Retina (tissue), 1 donor: ENCODE measurements at regions not wholly inside any gene's neighbourhood (a gene's known extent, or its start where the extent isn't known, plus 50 kb on each side); places are given as distances from the start of the nearest gene placed in this dataset.

Experiments used
- DNase-seq: peaks from one replicate; pipeline ENCODE4 v3.0.0-alpha.2; 2016

DNA sequence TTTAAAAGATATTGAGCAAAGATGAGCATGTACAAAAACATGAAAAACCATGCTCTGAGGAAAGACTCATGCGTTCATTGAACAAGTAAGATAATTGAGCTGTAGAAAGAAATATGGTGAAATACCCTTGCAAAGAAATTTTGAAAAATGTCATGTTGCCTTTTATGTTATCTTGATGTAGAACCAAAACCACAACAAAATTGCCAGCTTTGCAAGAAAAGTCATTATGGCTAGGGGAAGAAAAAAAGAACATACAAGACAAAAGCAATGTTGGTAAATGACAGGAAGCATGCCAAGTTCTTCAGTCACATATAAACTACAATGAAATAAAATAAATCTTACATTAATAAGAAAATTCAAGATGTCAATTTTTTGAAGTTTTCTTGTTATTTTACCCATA lies 368.0 kb downstream of the IRX1 start:
- no peak for DNase-seq

DNA sequence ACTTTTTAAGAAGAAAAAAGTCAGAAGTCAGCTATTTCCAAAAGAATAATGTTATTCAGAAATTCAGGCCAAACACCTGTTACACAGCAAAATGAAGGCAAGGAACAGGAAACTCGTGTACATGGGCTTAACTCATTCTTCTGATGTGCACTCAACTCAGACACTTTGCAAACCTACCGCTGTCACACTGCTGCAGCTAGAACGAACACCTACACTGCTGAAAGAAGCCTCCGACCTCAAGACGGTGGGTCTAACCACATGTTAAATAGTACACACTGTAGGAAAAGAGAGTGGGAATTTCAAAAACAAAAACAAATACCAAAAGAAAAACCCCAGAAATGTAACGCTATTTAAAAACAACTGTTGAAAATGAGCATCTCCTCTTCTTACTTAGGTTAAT lies 384.5 kb downstream of the IRX1 start:
- DNase-seq, result no peak

DNA sequence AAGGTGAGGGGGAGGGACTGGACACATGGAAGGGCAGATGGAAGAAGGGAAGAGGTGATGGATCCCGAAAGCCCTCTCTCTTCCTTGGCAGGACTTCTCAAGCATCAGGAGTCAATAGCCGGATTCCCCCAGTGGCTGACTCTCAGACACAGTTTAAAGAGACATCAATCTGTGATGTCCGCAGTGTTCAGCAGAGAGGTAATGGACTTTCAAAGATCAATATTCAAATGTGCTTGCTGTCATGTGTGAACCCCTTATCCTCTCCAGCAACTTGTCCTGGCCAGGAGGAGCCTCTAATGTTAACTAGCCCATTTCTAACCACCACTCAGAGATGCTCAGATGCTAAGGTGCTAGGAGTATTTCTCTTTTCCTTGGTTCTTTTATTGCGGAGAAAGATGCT lies 392.2 kb downstream of the IRX1 start:
- DNase-seq, result no peak

DNA sequence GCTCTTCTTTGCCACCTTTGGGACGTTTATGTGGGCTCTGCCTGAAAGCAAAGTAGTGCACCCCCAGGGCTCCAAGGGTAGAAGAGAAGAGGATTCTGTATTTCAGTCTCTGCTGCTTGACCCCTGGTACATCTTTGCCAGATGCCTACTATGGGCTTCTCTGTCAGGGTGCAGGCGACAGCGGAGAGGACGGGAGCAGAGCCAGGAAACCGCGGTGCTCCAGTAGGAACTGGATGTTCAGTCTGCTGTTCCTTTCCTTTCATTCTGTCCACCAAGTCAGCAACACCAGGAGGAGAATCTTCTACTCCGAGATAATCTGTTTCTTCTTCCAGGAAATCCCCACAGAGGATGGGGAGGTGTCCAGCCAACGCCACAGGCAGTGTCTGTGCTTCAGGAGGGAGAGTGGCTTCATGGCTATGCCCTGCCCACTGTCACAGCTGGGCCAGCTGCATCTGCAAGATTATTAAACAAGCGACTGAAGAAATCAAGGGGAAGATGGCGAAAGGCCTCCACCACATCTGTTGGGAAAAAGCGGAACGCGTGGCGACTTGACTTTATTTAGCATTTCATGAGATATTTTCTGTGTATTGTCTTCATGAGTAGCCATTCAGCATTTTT lies 398.3 kb downstream of the IRX1 start:
- no peak for DNase-seq

DNA sequence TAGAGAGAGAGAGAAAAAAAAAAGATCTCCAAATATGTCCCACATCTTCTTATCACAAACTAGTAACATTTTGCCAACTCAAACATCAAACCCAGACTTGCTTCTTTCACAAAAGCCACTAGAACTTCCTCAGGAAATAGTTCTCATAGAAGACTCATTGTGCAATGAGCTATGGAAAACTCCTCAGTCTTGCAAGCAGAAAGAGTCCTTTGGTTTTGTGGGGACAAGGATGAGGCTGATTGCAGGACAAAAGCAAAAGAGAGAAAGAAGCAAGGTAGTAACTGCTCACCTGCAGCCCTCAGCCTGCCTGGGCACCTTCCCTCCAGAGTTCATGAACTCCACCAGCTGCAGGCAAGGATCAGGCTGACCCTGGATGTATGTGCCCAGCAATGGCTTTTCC lies 399.0 kb downstream of the IRX1 start:
- DNase-seq, result no peak

DNA sequence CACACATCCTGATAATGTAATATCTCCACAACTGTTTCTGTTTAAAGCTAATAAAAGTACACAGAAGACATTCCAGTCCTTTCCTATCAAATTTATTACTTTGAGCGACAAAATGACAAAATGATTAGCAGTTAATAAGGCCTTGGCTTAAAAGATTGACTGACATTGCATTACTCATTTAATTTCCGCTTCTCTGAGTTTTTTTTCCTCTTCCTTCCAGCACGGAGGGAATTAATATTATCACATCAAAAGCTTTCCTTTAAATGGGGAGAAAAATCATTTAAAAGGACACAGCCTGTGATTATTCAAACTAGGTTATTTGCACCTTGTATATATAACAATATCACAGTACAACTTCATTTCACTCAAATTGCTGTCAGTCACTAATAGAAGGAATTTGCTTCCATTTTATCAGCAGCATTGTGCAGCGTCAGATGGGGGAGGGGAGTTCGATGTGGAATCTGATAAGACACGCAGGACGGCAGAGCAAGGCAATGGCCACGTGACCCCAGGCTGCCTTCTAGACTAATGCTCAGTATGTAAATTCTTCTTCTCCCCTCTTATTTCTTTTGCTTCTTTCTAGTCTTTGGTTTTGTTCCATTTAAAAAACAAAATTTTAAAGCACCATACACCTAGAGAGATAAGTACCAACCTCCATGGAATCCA lies 400.5 kb downstream of the IRX1 start:
- no peak for DNase-seq

DNA sequence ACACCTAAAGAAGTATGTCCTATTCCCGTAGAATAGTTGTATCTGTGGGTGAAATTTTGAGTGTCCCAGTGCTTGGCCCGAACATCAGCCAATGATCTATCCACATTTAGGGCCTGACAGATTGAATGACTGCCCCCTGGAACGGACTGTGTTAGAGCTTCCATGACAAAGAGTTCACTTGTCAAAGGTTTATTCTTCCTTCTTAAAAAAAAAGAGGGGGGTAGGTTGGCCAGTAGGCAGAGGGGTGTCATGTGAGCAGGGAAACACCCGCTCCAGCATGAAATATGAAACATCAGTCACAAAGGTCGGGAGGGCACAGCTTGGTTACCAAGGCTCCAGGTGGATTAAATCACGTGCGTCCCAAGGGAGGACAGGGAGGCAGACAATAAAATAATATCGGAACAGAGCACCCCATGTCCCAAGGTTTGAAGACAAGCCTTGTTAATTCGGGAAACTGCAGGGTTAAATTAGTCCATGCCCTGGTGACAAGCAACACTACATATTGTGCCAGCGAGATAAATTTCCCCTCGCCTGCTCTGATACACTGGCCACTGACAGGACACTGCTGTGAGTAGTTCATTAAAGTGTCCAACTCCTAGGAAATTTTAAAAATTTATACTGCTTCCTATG lies 401.2 kb downstream of the IRX1 start:
- no peak for DNase-seq

DNA sequence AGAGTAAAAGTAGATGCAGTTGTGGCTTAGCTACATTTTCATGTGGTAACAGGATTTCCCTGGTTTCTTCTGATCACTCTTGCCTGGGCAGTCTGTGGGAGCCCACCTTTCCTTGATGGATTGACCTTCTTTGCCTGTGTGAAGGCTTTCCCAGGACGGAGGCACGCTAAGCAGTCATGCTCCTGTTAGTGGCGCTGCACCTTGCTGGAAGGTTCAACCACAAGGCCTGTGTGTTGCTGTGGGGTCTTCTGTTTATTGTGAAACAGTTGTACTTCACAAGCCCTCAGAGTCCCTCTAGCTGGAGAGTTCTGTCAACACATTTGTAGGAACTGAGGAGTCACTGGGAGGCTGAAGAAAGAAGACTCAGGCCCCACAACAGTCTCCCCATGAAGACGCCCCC lies 402.0 kb downstream of the IRX1 start:
- no peak for DNase-seq

DNA sequence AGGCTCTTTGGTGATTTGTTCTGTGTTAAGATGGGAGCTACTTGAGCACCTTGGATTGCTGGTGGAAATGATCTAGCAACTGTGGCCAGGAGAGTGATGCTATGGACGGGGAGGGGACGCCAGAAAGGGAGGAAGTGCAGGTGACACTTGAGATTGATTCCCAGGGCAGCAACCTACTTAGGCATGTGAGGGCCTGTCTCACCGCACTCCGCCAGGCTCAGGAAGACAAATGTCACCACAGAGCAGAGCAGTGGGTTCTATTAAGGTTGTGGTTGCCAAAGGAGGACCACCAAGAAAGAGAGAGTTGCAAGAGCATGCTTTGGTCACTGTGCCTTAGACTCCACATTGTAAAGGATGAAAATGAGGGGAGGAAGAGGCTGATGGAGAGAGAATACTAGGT lies 404.3 kb downstream of the IRX1 start:
- no peak for DNase-seq

DNA sequence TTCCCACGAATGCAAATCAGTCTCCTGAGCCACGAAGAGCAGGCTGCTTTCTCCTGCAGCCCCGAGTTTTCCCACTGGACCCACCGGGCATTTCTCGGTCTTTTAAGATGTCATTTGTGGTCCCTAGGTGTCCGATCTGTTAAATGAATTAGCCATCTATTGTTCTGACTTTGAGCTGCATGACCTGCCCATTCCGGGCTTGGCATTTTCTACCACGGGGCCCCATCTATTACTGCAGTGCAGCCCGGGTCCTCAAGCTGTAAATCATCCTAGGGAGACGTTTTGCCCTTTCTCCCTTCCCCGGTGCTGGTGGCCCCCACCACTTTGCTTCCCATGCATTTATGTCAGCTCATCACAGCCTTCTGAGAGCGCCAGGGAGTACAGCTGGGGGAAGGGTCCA lies 405.4 kb downstream of the IRX1 start:
- DNase-seq, result peak; percentile 63

DNA sequence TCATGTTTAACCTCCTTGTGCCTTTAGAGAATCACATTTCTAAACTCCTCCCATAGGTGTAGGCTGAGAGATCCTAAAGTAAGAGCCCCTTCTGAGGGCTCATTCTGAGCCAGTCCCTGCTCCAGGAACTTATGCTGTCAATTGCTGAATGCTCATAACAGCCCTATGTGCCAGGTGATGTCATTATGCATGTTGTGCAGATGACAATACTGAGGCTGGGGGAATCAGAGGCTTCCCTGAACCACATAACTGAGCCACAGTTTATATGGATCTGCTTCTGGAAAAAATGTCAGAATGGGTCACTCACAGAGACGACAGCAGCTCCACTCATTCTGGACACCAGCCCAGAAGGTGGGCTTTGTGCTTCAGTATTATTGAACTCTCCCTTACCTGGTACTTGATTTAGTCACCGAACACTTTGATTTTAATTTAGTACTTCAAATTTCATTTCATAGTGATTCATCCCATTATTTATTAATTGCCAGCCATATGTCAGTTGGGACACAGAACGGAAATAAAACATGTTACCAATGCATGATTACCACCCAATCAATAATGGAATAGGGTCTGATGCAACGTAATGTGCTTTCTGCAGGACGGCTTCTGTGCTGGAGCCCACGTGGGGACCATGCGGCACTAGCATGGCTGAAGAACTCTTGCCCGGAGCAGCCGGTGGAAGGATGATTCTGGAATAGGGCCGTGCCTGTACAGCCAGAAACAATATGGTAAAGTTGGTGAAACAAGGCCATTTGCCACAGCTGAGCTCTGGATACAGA lies 406.3 kb downstream of the IRX1 start:
- peak; percentile 50 for DNase-seq

DNA sequence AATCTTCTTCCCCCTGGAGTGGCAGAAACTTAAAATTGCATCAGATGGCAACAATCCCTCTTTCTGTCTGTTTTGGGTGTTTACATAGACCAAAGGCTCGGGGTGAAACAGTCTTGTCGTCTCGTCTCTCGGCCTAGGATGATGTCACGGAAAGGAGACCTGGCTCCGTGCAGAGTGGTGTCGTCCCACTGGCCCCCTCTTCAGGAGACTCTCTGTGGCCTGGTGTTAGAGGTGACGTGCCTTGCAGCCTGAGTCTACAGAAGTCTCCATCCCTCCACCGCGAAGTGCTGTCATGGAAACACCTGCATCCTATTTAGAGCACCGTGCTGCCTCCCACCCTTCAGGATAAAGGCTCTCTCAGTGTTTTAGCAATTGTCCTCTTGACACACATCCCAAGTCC lies 409.7 kb downstream of the IRX1 start:
- DNase-seq, result no peak

DNA sequence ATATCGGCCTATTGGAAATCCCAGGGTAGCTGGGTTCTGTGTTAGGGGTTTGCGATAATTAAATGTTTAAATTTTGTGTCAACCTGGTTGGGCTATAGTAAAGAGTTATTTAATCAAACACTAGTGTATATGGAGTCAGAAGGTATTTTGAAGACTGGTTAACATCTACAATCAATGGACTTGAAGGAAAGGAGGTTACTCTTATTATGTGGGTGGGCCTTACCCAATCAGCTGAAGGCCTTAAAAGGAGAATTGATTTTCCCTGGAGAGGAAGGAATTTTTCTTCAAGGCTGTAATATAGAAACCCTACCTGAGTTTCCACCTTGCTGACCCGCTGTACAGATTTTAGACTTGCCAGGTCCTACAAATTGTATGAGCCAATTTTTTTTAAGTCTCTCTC lies 411.4 kb downstream of the IRX1 start:
- no peak for DNase-seq

DNA sequence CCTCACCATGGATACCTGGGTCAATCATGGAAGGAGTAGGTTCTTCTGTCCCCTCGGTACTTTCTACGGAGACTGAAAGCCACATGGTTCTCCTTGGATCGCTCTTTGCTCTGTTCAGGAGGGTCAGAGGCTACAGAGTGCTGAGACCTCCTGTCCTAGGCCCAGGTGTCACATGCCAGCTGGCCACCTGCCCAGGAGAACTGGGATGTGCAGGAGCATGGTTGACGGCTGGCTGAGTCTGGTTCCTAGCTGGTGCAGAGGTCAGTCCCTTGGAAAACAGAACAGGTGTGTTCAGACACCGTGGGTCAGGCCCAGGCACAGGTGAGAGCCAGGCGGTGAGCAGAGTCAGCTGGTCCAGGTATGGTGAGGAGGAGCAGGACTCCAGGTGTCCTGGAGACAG lies 416.3 kb downstream of the IRX1 start:
- no peak for DNase-seq

DNA sequence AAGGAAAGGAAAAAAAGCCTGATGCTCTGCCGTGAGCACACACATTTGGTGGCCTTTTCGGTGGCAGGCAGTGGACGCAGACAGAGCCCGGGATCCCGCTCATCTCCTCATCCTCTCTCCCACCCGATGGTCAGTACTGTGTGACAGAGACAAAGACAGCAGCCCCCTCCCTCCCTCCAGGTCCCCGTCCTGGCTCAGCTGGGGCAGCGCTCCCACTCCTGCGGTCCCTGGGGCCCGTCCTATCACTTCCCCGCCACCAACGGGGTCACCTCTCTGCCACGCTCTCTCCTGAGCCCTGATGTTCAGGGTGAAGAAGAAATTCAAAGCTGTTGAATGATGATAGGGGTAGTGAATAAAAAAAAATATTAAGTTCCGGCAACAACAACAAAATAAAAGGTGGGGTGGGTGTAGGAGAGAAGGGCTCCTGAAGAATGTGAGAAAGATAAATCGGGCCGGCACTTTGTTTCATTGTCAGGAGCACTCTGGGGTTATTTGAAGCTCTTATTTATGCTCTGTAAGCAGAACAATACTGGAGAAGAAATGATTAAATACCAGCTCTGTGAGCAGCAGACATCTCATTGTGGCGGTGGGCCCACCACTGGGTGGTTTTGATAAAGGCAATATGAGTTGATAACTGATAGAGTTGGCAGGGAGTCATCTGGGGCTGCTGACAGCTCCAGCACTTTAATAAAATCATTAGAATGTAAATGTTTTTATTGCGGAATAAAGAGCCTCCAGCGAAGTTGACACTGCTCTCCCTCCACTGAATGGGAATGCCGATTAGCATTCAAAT lies 417.7 kb downstream of the IRX1 start:
- DNase-seq, result peak; percentile 50

DNA sequence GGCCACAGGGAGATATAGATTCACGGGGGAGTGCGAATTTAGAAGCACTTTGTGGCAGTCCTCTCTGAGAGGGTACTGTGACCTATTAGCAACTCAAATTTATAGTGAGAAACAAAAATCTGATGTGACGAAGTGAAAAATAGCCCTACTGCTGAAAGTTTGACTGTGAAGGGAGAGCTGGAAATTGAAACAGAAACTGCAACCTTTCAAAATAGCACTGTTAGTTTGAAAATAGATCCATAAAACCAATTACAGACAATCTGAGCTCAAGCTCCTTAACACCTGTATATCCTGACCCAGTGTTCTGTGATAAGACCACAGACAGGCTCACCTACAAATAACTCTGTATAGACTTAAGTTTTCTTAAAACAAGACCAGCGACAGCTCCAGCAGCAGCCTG lies 420.1 kb downstream of the IRX1 start:
- DNase-seq, result no peak

DNA sequence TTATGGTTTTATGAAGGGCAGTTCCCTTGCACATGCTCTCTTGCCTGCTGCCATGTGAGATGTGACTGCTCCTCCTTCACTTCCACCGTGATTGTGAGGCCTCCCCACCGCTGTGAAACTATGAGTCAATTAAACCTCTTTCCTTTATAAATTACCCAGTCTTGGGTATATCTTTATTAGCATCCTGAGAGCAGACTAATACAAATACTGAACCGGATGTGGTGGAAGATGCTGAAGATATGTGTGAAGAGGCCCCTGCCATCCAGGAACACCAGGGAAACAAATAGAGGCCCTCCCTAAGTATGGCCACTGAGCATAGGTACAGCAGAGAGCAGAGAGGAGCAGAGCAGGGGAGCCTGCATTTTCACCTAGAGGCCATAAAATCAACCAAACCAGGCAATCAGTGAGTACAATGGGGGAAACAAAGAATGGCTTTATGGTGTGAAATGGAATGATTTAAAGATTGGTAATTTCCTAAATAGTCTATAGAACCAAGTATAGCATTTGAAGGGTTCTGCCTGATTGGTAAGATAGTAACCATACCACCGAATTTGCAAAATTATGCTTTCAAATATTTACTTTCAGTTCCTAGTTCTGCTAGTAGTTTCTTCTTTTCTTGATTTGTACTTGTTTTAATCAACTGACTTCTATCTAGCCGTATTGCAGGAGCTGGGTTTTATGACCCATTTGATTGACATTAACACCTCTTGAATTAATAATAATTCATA lies 421.6 kb downstream of the IRX1 start:
- DNase-seq, result no peak

DNA sequence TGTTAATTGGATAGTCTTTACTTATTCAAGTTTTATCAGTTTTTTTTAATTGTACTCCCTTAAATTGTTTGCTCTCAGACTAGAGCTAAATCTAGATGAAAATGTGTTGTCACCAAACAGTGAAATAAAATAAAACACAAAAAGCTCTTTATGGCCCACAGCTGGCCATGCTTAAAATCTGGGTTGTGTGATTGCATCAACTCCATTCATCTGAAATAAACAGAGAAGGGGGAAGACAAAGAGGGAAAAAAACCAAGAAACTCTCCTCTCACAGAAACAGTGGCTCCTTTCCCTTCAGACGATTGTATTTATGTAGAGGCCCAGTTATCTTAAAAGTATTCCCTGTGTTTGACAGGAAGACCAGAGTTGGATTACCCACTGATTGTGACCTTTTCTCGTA lies 422.4 kb downstream of the IRX1 start:
- no peak for DNase-seq

DNA sequence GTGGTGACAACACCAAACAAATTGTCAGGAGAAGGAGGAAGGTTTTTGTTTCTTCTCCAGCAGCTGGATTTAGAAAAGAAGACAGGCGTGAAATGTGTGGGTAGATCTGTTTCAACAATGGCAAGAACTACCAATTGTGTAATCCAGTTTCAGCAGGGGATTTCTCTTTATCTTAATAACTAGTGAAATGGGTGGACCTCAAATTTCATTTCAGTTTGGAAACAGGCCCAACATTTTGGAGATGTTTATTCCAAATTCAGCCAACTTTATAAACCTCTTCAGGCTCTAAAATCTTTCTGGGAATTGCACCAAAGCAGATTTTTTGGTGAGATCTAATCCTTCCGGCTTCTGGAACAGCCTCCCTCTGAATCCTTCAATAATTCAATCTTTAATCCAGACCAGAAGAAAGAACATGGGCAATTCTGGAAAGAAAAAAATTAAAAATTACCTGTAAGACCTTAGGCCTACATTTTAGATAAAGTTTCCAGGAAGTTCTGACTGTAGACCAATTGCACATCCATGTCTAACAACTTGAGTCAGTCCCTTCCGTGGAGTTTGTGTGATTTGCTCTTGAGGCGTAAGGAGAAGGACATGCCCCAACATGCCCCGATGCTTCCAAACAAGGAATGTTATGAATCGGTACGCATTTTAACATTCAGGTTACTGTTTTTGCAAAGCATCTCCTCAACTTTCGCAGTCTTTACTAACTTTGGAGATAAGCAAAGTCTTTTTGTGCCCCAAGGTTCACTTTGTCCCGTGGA lies 423.6 kb downstream of the IRX1 start:
- no peak for DNase-seq

DNA sequence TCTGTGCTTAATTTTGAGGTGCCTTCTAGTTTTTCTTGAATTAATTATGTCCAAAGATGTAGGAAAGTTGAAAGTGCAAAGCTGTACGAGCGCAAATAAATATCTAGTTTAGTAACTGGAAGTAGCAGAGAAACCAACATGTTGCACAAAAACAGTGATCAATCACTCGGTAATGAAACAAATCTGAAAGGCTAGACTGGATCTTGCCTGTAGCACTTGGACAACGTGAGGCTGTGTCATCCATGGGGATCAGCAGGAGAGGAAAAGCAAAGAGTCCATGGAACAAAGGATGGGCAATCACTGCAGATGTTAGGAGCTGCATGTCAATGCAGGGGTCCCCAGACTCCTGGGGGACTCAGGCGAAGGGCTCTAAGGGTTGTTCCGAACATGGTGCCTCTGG lies 424.2 kb downstream of the IRX1 start:
- DNase-seq, result no peak

DNA sequence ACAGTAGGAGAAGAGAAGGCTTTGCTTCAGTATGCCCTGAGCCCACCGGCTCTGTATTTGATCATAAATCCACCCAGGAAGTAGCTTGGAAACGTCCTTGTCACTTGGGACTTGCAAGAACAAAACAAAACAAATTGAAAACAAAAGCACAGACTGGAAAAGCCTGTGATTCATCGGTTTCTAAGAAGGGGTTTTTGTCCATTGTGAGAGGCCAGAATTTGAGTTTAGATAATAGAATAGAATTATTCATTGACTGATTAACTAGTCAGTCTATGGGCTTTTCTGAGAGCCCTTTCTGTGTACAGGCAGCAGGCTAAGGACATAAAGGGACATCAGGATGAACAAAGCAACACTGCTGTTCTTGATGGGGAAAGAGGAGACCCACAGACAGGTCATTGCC lies 424.8 kb downstream of the IRX1 start:
- DNase-seq, result no peak
